Activated naive CD4-positive, alpha-beta T cell treated with anti-CD3 and anti-CD28 coated beads for 36 hours (primary cell): ENCODE measurements at regions not wholly inside any gene's neighbourhood (a gene's known extent, or its start where the extent isn't known, plus 50 kb on each side); places are given as distances from the start of the nearest gene placed in this dataset.
"Not testable (repeated sequence)": the region's sequence is repeated elsewhere in the genome, so short reads cannot be mapped to it uniquely, and the experiment has no call there.

Experiments used
- CTCF ChIA-PET: fragments of 350-600 bp; sonication (Branson Sonifier 250); formaldehyde crosslinking; loops from one replicate; lab custom pipeline; 2021; ENCODE audit warnings: antibody characterized with exemption; lab: Charles Lee
- DNase-seq: peaks from one replicate; pipeline ENCODE4 v3.0.0-alpha.2; 2020
- H3K27ac Mint-ChIP-seq: one replicate; pipeline ENCODE4 v1.8.0; 2021; ENCODE audit warnings: mild to moderate bottlenecking, mixed read lengths
- H3K27me3 Mint-ChIP-seq: one replicate; pipeline ENCODE4 v1.8.0; 2021; ENCODE audit warnings: low read depth, mixed read lengths
- H3K36me3 Mint-ChIP-seq: one replicate; pipeline ENCODE4 v1.8.0; 2021; ENCODE audit warnings: low read depth, mixed read lengths
- H3K4me1 Mint-ChIP-seq: one replicate; pipeline ENCODE4 v1.8.0; 2021; ENCODE audit warnings: low read depth, mixed read lengths
- H3K4me3 Mint-ChIP-seq: one replicate; pipeline ENCODE4 v1.8.0; 2021; ENCODE audit warnings: mild to moderate bottlenecking, moderate library complexity, mixed read lengths
- H3K9me3 Mint-ChIP-seq: one replicate; pipeline ENCODE4 v1.8.0; 2021; ENCODE audit warnings: mixed read lengths
- intact Hi-C: fragments of 100-400 bp; cut with micrococcal nuclease; formaldehyde crosslinking; loops from one replicate; pipeline ENCODE4 v1.15.1; 2023

DNA sequence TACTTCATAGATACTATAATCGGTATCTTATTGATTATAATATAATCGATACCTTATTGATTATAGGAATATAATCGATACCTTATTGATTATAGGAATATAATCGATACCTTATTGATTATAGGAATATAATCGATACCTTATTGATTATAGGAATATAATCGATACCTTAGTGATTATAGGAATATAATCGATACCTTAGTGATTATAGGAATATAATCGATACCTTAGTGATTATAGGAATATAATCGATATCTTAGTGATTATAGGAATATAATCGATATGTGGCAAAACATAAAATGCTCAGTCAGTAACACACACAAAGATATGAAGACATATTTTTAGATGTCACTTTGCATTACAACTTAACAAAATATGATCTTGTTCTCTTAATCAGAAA is 703.8 kb downstream of the TLE1 start:
- H3K9me3 Mint-ChIP-seq, H3K27me3 Mint-ChIP-seq, H3K27ac Mint-ChIP-seq: not testable (repeated sequence)

DNA sequence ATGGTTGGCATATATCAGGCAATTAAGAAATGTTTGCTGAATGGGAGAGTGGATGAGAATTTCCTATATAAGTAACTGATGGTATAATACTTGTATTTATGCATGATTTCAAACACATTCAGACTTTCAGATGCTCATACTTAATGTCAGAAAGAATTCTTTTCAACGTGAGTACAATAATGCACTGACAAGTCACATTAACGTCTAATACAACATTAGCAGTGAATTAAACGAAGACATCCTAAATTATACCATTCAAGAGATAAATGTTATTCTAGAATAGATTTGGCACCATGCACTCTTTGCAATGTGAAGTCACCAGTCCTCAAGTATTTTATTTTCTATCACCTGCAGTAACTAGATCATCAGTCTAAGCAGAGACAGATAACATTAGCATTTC is 712.9 kb downstream of the TLE1 start:
- Mint-ChIP-seq H3K4me1 (no peaks in the 10 kb centered on the region), H3K9me3 (peaks cover 16% of the 10 kb centered on the region), H3K4me3 (no peak overlapping the region), H3K27me3 (no peaks in the 10 kb centered on the region), H3K36me3 (no peaks in the 10 kb centered on the region), H3K27ac (no peak overlapping the region)
- DNase-seq: no peak
- CTCF ChIA-PET: no interaction called here
- intact Hi-C loops: no loop called here

More for the DNA sequence above, 703.8 kb downstream of the TLE1 start:
- not testable (repeated sequence) for H3K36me3 Mint-ChIP-seq, H3K4me3 Mint-ChIP-seq, H3K4me1 Mint-ChIP-seq, DNase-seq
- CTCF ChIA-PET: interaction anchor here (0.6 kb wide), 1 partner anchor 1576 kb away, joined by 3 read pairs; no protein-coding TSS in a partner anchor
- intact Hi-C loops: loop anchor here (10.0 kb wide), 1 partner anchor 59 kb away; no protein-coding TSS in a partner anchor

DNA sequence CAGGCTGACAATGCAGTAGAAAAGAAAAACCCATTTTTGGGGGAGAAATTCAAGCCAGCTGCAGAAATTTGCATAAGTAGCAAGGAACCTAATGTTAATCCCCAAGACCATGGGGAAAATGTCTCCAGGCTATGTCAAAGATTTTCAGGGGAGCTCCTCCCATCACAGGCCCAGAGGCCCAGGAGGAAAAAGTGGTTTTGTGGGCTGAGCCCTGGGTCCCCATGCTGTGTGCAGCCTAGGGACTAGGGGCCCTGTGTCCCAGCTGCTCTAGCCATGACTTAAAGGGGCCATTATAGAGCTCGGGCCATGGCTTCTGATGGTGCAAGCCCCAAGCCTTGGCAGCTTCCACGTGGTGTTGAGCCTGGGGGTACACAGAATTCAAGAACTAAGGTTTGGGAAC is 719.0 kb downstream of the TLE1 start:
- CTCF ChIA-PET: interaction anchor here (1.0 kb wide), 1 partner anchor 10 kb away, joined by 3 read pairs; no protein-coding TSS in a partner anchor
- H3K27ac Mint-ChIP-seq, H3K4me1 Mint-ChIP-seq, H3K4me3 Mint-ChIP-seq, intact Hi-C loops, H3K36me3 Mint-ChIP-seq, DNase-seq, H3K27me3 Mint-ChIP-seq: not testable (repeated sequence)
- H3K9me3 Mint-ChIP-seq: peaks cover 15% of the 10 kb centered on the region

DNA sequence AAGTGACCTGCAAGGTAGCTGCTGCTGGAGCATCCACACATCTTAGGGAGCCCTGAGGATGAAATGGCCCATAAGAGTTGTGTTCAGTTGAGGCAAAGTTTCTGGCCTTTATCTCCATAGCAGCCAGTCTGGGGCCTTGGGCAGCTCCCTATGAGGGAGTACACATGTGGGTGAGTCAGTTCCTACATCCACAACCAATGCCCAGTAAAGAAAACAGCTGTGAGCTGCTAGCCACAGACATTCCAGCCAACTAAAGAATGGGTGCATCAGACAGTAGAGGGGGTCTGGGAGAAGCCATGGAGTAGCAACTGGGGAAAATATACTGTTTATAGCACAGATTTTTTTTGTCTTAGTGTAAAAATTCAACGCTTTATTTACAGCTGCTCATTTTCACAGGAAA is 720.7 kb downstream of the TLE1 start:
- CTCF ChIA-PET: interaction anchor here (1.0 kb wide), 1 partner anchor 222 kb away, joined by 4 read pairs; no protein-coding TSS in a partner anchor
- no peaks in the 10 kb centered on the region for H3K27me3 Mint-ChIP-seq

DNA sequence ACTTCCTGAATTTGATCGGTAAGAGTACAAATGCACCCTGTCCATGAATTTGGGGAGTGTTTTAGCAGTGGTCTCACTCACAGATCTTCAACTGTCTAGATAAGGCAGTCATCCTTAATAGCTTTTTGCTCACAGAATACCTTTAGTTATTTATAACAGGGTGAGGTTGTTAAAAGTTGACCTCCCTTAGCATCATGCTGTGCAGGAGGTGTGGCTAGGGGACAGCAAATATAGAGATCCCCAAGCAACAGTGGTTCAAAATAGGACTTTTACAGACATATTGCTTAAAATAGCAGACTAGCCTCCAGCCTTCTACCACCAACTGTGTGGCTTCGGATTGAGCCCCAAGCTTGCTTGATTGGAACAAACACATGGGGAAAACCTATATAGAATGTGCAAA is 724.4 kb downstream of the TLE1 start:
- no peaks in the 10 kb centered on the region for H3K36me3 Mint-ChIP-seq
- CTCF ChIA-PET: no interaction called here
- H3K4me3 Mint-ChIP-seq: no peak overlapping the region
- H3K9me3 Mint-ChIP-seq: peaks cover 3% of the 10 kb centered on the region
- H3K4me1 Mint-ChIP-seq: no peaks in the 10 kb centered on the region
- H3K27ac Mint-ChIP-seq: no peak overlapping the region
- no peak for DNase-seq
- no peaks in the 10 kb centered on the region for H3K27me3 Mint-ChIP-seq
- intact Hi-C loops: no loop called here

More for the DNA sequence above, 720.7 kb downstream of the TLE1 start:
- DNase-seq: no peak
- H3K27ac Mint-ChIP-seq: no peak overlapping the region
- no peaks in the 10 kb centered on the region for H3K36me3 Mint-ChIP-seq
- intact Hi-C loops: no loop called here
- no peak overlapping the region for H3K4me3 Mint-ChIP-seq
- H3K9me3 Mint-ChIP-seq: peaks cover 5% of the 10 kb centered on the region
- H3K4me1 Mint-ChIP-seq: no peaks in the 10 kb centered on the region

DNA sequence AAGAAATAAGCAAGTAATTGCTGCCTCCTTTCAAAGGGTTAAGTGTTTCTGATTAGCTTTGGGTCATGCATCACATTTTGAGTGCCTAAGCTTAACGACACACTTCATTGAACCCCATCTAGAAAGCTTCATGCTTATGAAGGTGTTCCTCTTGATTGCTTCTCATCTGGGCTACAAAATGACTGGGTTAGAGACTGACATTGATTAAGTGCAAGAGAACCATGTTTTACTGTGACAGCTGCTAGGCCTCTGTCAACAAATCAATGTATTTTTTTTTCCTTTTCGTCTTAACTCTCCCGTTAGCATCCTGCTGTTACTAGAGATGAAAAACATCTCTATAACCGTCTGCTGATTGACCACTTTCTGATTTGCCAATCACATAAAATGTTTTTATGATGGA is 725.0 kb downstream of the TLE1 start:
- CTCF ChIA-PET: no interaction called here
- Mint-ChIP-seq H3K27ac (no peak overlapping the region), H3K9me3 (no peaks in the 10 kb centered on the region), H3K4me3 (no peak overlapping the region), H3K4me1 (no peaks in the 10 kb centered on the region), H3K27me3 (no peaks in the 10 kb centered on the region), H3K36me3 (no peaks in the 10 kb centered on the region)
- DNase-seq: no peak
- intact Hi-C loops: no loop called here

DNA sequence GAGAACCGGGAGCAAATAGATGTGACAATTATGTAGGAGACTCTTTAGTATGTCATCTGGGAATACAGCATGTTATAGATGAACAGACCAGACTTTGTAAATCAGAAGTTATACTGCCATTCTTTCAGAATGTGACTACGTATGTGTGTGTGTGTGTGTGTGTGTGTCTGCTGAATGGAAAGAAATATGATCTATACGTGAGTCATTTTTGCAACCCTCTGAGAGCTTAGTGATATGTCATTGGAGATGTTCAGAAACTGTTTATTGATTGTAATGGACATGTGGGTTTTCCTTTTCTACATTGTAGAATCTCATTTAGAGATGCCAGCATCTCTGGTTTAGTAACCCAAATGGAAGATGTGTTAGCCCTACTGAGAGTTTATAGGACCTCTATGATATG is 731.5 kb downstream of the TLE1 start:
- H3K36me3 Mint-ChIP-seq: no peaks in the 10 kb centered on the region
- no peaks in the 10 kb centered on the region for H3K4me1 Mint-ChIP-seq
- H3K4me3 Mint-ChIP-seq: no peak overlapping the region
- CTCF ChIA-PET: no interaction called here
- no peak for DNase-seq
- H3K27ac Mint-ChIP-seq: no peak overlapping the region
- peaks cover 1% of the 10 kb centered on the region for H3K9me3 Mint-ChIP-seq
- intact Hi-C loops: no loop called here
- H3K27me3 Mint-ChIP-seq: no peaks in the 10 kb centered on the region

DNA sequence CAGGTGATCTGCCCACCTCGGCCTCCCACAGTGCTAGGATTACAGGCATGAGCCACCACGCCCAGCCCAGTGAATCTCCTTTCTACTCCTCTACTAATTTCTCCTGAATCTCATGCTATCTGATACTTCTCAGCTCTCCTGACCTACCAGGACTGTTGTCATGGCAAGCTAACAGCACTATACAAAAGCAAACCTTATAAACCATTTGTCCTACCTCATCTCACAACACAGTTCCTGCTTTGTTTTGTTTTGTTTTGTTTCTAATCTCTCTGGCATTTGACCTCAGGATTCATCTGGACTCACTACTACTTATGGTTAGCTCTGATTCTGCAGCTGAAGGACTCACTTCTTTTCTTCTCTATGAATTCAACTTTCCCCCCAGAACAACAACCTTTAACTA is 734.8 kb downstream of the TLE1 start:
- no peak overlapping the region for H3K4me3 Mint-ChIP-seq
- H3K27ac Mint-ChIP-seq: no peak overlapping the region
- H3K4me1 Mint-ChIP-seq: no peaks in the 10 kb centered on the region
- no peaks in the 10 kb centered on the region for H3K27me3 Mint-ChIP-seq
- CTCF ChIA-PET: no interaction called here
- H3K36me3 Mint-ChIP-seq: no peaks in the 10 kb centered on the region
- no peak for DNase-seq
- intact Hi-C loops: no loop called here
- H3K9me3 Mint-ChIP-seq: peaks cover 1% of the 10 kb centered on the region

DNA sequence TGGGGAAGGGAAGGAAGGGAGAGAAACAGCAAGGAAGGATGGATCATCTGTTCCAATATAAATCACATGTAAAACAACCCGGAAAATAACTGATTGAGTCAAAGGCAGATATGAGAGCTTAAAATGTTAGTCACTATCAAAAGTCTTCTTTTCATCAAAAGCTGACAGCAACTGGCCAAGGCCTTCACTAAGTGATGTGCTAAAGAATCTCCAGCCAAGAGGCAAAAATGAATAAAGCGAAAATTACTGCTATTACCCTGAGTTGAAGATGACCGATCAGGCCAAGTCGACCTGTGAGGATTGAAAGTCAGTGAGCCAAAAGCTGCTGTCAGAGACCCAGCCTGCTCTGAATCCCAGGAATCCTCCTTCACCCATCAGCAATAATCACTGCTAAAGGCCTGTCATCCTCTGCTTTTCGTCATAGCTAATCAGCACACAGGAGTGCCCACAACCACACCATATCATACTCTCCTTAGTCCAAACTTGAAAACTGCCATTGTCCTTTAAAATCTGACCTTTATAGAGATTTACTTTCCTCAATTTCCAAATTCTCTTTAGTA is 736.9 kb downstream of the TLE1 start:
- CTCF ChIA-PET: no interaction called here
- Mint-ChIP-seq H3K27ac (no peak overlapping the region), H3K9me3 (peaks cover 1% of the 10 kb centered on the region), H3K4me1 (no peaks in the 10 kb centered on the region), H3K4me3 (no peak overlapping the region), H3K27me3 (no peaks in the 10 kb centered on the region), H3K36me3 (no peaks in the 10 kb centered on the region)
- intact Hi-C loops: no loop called here
- DNase-seq: no peak

DNA sequence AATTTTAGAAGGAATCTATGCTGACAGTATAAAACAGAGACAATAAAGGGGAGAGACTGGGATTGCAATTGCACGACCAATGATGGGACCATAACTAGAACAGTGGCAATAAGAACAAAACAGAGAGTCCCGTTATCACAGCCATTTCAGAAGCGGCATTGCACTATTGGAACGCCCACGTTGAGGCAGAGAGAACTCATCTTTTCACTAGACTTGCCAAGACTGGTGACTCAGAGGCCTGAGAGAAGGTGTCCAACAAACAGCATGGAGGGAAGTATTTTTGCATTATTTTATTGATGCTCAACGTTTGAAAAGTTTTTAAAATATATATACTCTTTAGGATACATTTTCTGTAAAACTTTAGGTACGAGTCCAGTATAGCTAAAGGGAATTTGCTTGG is 737.7 kb downstream of the TLE1 start:
- Mint-ChIP-seq H3K27ac (no peak overlapping the region), H3K4me3 (no peak overlapping the region), H3K9me3 (peaks cover 1% of the 10 kb centered on the region), H3K4me1 (no peaks in the 10 kb centered on the region), H3K36me3 (no peaks in the 10 kb centered on the region), H3K27me3 (no peaks in the 10 kb centered on the region)
- intact Hi-C loops: no loop called here
- CTCF ChIA-PET: no interaction called here
- DNase-seq: no peak

DNA sequence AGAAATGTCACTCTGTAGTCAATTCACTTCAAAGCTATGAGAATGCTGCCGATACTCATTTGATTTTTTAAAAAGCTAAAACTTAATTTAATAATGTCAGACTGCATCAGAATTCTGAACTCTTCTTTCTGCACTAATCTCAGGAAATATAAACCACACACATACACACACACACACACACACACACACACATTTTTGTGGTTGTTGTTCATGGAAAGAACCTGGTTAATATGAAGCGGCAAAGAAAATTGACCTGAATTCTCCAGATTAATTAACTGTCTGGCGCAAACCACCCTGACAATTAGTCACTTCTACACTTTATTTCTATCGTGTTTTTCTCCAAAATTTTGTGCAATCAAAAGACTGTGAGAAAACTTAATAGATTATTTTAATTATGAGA is 740.5 kb downstream of the TLE1 start:
- intact Hi-C loops: no loop called here
- Mint-ChIP-seq H3K4me1 (no peaks in the 10 kb centered on the region), H3K36me3 (no peaks in the 10 kb centered on the region), H3K27ac (no peak overlapping the region), H3K27me3 (no peaks in the 10 kb centered on the region), H3K4me3 (no peak overlapping the region), H3K9me3 (peaks cover 8% of the 10 kb centered on the region)
- CTCF ChIA-PET: no interaction called here
- DNase-seq: no peak

DNA sequence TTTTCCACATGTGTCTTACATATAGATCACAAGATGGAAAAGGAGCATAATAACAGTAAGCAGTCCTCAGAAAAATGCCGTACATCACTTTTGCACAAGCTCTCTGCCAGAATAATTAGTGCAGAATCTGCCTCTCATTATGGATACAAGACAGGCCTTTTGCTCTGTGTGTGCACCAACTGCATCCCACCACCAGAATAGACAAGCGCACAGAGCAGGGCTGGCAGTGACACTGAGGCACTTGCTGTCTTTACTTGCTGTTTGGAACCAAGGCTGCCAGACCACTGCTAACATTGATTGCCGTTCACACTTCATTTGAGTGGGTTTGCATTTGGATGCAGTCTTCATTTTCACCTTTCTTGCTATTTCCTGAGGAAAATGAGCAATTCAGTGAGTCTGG is 741.3 kb downstream of the TLE1 start:
- intact Hi-C loops: no loop called here
- no peaks in the 10 kb centered on the region for H3K4me1 Mint-ChIP-seq
- H3K4me3 Mint-ChIP-seq: no peak overlapping the region
- no peaks in the 10 kb centered on the region for H3K36me3 Mint-ChIP-seq
- no peaks in the 10 kb centered on the region for H3K27me3 Mint-ChIP-seq
- H3K9me3 Mint-ChIP-seq: peaks cover 8% of the 10 kb centered on the region
- CTCF ChIA-PET: no interaction called here
- no peak for DNase-seq
- no peak overlapping the region for H3K27ac Mint-ChIP-seq

DNA sequence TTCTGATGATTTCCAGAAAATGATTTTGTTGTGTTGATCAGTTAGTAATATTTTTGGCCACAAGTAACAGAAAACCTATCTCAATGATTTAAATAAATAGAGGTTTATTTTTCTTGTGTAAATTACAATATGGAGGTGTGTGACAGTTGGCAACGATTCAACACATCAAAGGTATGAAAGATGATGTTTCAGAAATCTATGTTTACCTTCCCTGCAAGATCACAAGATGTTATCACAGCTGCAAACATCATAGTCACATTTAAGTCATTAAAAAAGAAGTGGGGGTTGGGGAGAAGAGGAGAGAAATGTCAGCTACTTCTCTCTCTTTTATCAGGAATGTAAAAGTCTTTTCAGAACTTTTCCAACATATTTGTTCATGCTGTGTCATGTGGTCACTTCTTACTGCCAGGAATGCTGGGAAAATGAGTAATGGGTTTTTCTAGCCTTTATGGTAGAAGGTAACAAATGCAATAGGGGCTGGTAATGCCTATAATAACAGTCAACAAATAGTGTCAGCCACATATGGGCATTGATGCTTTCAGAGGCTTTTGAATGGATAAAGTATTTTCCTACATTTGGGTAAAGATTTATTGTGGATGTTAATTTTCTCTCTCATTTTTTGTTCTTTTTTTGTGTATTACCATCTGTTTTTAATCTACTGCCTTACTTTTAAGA is 742.7 kb downstream of the TLE1 start:
- no peaks in the 10 kb centered on the region for H3K4me1 Mint-ChIP-seq
- no peak overlapping the region for H3K4me3 Mint-ChIP-seq
- no peak overlapping the region for H3K27ac Mint-ChIP-seq
- intact Hi-C loops: no loop called here
- no peaks in the 10 kb centered on the region for H3K36me3 Mint-ChIP-seq
- H3K27me3 Mint-ChIP-seq: no peaks in the 10 kb centered on the region
- CTCF ChIA-PET: no interaction called here
- H3K9me3 Mint-ChIP-seq: peaks cover 8% of the 10 kb centered on the region
- no peak for DNase-seq
